ENCODE measurements at regions not wholly inside any gene's neighbourhood (a gene's known extent, or its start where the extent isn't known, plus 50 kb on each side); places are given as distances from the start of the nearest gene placed in this dataset.

DNA sequence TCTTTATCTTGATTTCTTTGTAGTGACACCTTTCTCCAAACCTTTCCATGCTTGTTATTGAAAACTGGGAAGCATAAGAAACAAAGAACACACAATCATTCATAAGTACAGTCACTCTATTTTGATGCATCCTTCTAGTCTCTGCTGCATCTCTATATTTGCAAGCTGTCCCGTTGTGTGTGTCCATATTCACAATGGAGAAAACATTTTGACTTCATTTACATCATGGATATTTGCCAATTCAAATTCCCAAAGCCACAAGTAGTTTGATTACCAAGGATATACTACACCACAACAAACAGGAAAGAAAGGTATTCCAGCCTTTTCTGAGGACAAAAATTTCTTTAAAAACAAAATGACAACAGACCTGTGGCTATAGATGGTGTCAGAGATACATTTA lies 673.8 kb downstream of the STIM2 start:
- Histone ChIP-seq H3K4me1 (ENCODE audit: control insufficient read depth, extremely low read depth, insufficient read depth, low read length) (no peaks in the 10 kb centered on the region), H3K27ac (ENCODE audit: insufficient read depth, low read length) (no peak overlapping the region), H3K4me2 (ENCODE audit: extremely low read depth, insufficient read depth, low read length) (no peak overlapping the region), H3K4me3 (replicated peaks in 1 of 4; ENCODE audit: control extremely low read depth in 1 of 4, insufficient read depth in 1 of 4, low read depth in 3 of 4, low read length in 4 of 4) (no peak overlapping the region), H3K79me2 (ENCODE audit: control insufficient read depth, insufficient read depth, low read length) (no peaks in the 10 kb centered on the region), H4K20me1 (ENCODE audit: control insufficient read depth, extremely low read depth, insufficient read depth, low read length) (no peaks in the 10 kb centered on the region), H3K9me3 (ENCODE audit: control insufficient read depth, insufficient read depth, low read depth, low read length) (no peaks in the 10 kb centered on the region), H3K36me3 (ENCODE audit: control insufficient read depth, insufficient read depth, low read length) (no peaks in the 10 kb centered on the region), H3K27me3 (ENCODE audit: control insufficient read depth, insufficient read depth, low read length) (no peaks in the 10 kb centered on the region), H2AFZ (ENCODE audit: low read length) (no peak overlapping the region), H3K9ac (ENCODE audit: insufficient read depth, low read length) (no peak overlapping the region)
- TF ChIP-seq EZH2 (IDR thresholded peaks at IDR 0.05; ENCODE audit: low read length, missing control alignments), result no peak
- TF ChIP-seq CTCF (conservative IDR thresholded peaks at IDR 0.05 in 1 of 2, IDR thresholded peaks at IDR 0.05 in 1 of 2; ENCODE audit: low read depth in 1 of 2, low read length in 2 of 2), result no peak
- DNase-seq (ENCODE audit: low read depth in 2 of 2), result no peak

DNA sequence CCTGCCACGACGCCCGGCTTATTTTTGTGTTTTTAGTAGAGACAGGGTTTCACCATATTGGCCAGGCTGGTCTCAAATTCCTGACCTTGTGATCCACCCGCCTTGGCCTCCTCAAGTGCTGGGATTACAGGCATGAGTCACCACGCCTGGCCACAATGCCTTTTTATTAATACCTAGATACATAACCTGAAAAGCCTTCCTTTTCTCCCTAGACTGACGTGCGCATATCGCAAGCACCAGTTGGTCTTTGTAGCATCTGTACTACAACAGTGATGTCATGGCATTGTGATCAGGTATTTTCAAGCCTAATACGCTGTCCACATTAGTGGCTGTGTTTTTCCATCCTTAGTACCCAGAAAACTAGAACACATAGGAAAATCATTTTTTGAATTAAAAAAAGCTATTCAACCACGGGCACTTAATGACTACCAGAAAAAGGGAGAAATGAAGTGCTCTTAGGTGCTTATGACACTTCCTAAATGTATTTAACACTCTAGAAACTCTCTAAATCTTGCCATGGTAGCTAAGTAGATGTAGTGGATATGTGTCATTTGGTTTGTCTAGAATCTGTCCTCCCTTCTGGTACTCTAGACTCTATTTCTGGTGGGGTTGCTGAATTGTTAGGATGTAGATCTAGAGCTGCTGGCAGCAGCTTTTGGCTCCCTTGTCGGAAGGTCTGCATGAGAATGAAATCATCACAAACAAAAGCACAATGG lies 707.8 kb downstream of the STIM2 start:
- Histone ChIP-seq H3K36me3 (ENCODE audit: control insufficient read depth, insufficient read depth, low read length) (no peaks in the 10 kb centered on the region), H3K79me2 (ENCODE audit: control insufficient read depth, insufficient read depth, low read length) (no peaks in the 10 kb centered on the region), H2AFZ (ENCODE audit: low read length) (no peak overlapping the region), H3K9me3 (ENCODE audit: control insufficient read depth, insufficient read depth, low read depth, low read length) (no peaks in the 10 kb centered on the region), H3K4me1 (ENCODE audit: control insufficient read depth, extremely low read depth, insufficient read depth, low read length) (no peaks in the 10 kb centered on the region), H3K4me2 (ENCODE audit: extremely low read depth, insufficient read depth, low read length) (no peak overlapping the region), H3K4me3 (replicated peaks in 1 of 4; ENCODE audit: control extremely low read depth in 1 of 4, insufficient read depth in 1 of 4, low read depth in 3 of 4, low read length in 4 of 4) (no peak overlapping the region), H3K27ac (ENCODE audit: insufficient read depth, low read length) (no peak overlapping the region), H4K20me1 (ENCODE audit: control insufficient read depth, extremely low read depth, insufficient read depth, low read length) (no peaks in the 10 kb centered on the region), H3K9ac (ENCODE audit: insufficient read depth, low read length) (no peak overlapping the region), H3K27me3 (ENCODE audit: control insufficient read depth, insufficient read depth, low read length) (no peaks in the 10 kb centered on the region)
- TF ChIP-seq EZH2 (IDR thresholded peaks at IDR 0.05; ENCODE audit: low read length, missing control alignments) (no peak), CTCF (conservative IDR thresholded peaks at IDR 0.05 in 1 of 2, IDR thresholded peaks at IDR 0.05 in 1 of 2; ENCODE audit: low read depth in 1 of 2, low read length in 2 of 2) (no peak)
- no peak for DNase-seq (ENCODE audit: low read depth in 2 of 2)

- H3K79me2 ChIP-seq (ENCODE audit: control insufficient read depth, insufficient read depth, low read length), result no peaks in the 10 kb centered on the region
- H3K9ac ChIP-seq (ENCODE audit: insufficient read depth, low read length), result no peak overlapping the region
- no peak for DNase-seq (ENCODE audit: low read depth in 2 of 2)
- TF ChIP-seq EZH2 (IDR thresholded peaks at IDR 0.05; ENCODE audit: low read length, missing control alignments) (no peak), CTCF (conservative IDR thresholded peaks at IDR 0.05 in 1 of 2, IDR thresholded peaks at IDR 0.05 in 1 of 2; ENCODE audit: low read depth in 1 of 2, low read length in 2 of 2) (no peak)
- no peak overlapping the region for H3K4me3 ChIP-seq (replicated peaks in 1 of 4; ENCODE audit: control extremely low read depth in 1 of 4, insufficient read depth in 1 of 4, low read depth in 3 of 4, low read length in 4 of 4)
- no peak overlapping the region for H3K4me2 ChIP-seq (ENCODE audit: extremely low read depth, insufficient read depth, low read length)
- no peaks in the 10 kb centered on the region for H3K9me3 ChIP-seq (ENCODE audit: control insufficient read depth, insufficient read depth, low read depth, low read length)
- H3K27me3 ChIP-seq (ENCODE audit: control insufficient read depth, insufficient read depth, low read length), result no peaks in the 10 kb centered on the region
- H3K4me1 ChIP-seq (ENCODE audit: control insufficient read depth, extremely low read depth, insufficient read depth, low read length), result no peaks in the 10 kb centered on the region
- H3K27ac ChIP-seq (ENCODE audit: insufficient read depth, low read length), result no peak overlapping the region
- no peaks in the 10 kb centered on the region for H3K36me3 ChIP-seq (ENCODE audit: control insufficient read depth, insufficient read depth, low read length)
- H4K20me1 ChIP-seq (ENCODE audit: control insufficient read depth, extremely low read depth, insufficient read depth, low read length), result no peaks in the 10 kb centered on the region
- no peak overlapping the region for H2AFZ ChIP-seq (ENCODE audit: low read length)
Measured at GRCh38 chr4:27568952-27569319, 708.3 kb downstream of the STIM2 start.

All from fibroblast of lung (primary cell).